ENCODE measurements at regions not wholly inside any gene's neighbourhood (a gene's known extent, or its start where the extent isn't known, plus 50 kb on each side); places are given as distances from the start of the nearest gene placed in this dataset.

- TF ChIP-seq POLR2A (IDR thresholded peaks at IDR 0.05; ENCODE audit: low read length) (no peak), GATA1 (IDR thresholded peaks at IDR 0.05; ENCODE audit: low read depth, low read length) (no peak)
Measured at GRCh38 chr13:83996415-83996814, 114.1 kb upstream of the SLITRK1 start.

Measured in erythroblast (primary cell).